CD14-positive monocyte (primary cell): ENCODE measurements at regions not wholly inside any gene's neighbourhood (a gene's known extent, or its start where the extent isn't known, plus 50 kb on each side); places are given as distances from the start of the nearest gene placed in this dataset.

Experiments
- DNase-seq, 3 donors: peaks; one replicate each; pipeline ENCODE4 v3.0.0-alpha.2; 2011 to 2022
- H2AFZ ChIP-seq: 2 replicates; pipeline ENCODE4 v1.6.0; 2012; ENCODE audit warnings: mild to moderate bottlenecking, low read depth, low read length, inconsistent platforms; ENCODE audit not compliant: insufficient read depth, poor library complexity, severe bottlenecking
- H3K27ac ChIP-seq, 2 donors: 1 replicate in 1 of 2; 2 replicates in 1 of 2; pipeline ENCODE4 v1.5.1; 2012 to 2013; ENCODE audit warnings: low read length in 2 of 2, control low read depth in 1 of 2, inconsistent platforms in 1 of 2, low read depth in 1 of 2, mild to moderate bottlenecking in 1 of 2
- H3K27me3 ChIP-seq, 2 donors: one replicate each; pipeline versions ENCODE4 v1.6.0 to v1.6.1; 2011 to 2013; ENCODE audit warnings: low read length in 2 of 2; ENCODE audit not compliant: control insufficient read depth in 2 of 2, insufficient read depth in 2 of 2
- H3K36me3 ChIP-seq, 2 donors: replicated peaks in 1 of 2; 1 replicate in 1 of 2; 2 replicates in 1 of 2; pipeline versions ENCODE4 v1.5.1 to v1.6.1; 2012 to 2013; ENCODE audit warnings: low read length in 2 of 2, control low read depth in 1 of 2, inconsistent platforms in 1 of 2, mild to moderate bottlenecking in 1 of 2; ENCODE audit not compliant: insufficient read depth in 2 of 2, control insufficient read depth in 1 of 2
- H3K4me1 ChIP-seq, 2 donors: 1 replicate in 1 of 2; 2 replicates in 1 of 2; pipeline versions ENCODE4 v1.5.1 to v1.6.1; 2012 to 2013; ENCODE audit warnings: low read length in 2 of 2, control low read depth in 1 of 2, inconsistent platforms in 1 of 2, mild to moderate bottlenecking in 1 of 2, moderate library complexity in 1 of 2; ENCODE audit not compliant: insufficient read depth in 2 of 2, control insufficient read depth in 1 of 2
- H3K4me2 ChIP-seq: replicated peaks from 2 replicates; pipeline ENCODE3; 2012; ENCODE audit warnings: low read length, moderate library complexity, mild to moderate bottlenecking; ENCODE audit not compliant: poor library complexity, severe bottlenecking; ENCODE audit errors: extremely low read depth
- H3K4me3 ChIP-seq, 3 experiments: fragments of 200-600 bp in 1 of 3; sonication (generic) in 1 of 3; replicated peaks in 1 of 3; 1 replicate in 2 of 3; 2 replicates in 1 of 3; pipeline ENCODE4 v1.5.1; 2011 to 2013; ENCODE audit warnings: low read length in 3 of 3, mild to moderate bottlenecking in 3 of 3, control low read depth in 2 of 3, low read depth in 2 of 3, inconsistent platforms in 1 of 3, moderate library complexity in 1 of 3
- H3K79me2 ChIP-seq: 2 replicates; pipeline ENCODE4 v1.6.0; 2012; ENCODE audit warnings: mild to moderate bottlenecking, control low read depth, inconsistent platforms, low read length, moderate library complexity; ENCODE audit not compliant: insufficient read depth
- H3K9ac ChIP-seq: 2 replicates; pipeline ENCODE4 v1.6.0; 2017; ENCODE audit warnings: low read length, mild to moderate bottlenecking; ENCODE audit not compliant: insufficient read depth, poor library complexity, severe bottlenecking
- H3K9me3 ChIP-seq, 2 donors: replicated peaks in 1 of 2; 1 replicate in 1 of 2; 2 replicates in 1 of 2; pipeline versions ENCODE4 v1.5.1 to v1.6.1; 2012 to 2013; ENCODE audit warnings: low read length in 2 of 2, control low read depth in 1 of 2; ENCODE audit not compliant: control insufficient read depth in 1 of 2, insufficient read depth in 1 of 2
- H4K20me1 ChIP-seq: 2 replicates; pipeline ENCODE4 v1.6.0; 2012; ENCODE audit warnings: mild to moderate bottlenecking, low read length, control low read depth, moderate library complexity; ENCODE audit not compliant: insufficient read depth
- H3K27ac Mint-ChIP-seq, 7 donors: one replicate each; pipeline ENCODE4 v1.8.0; 2020; ENCODE audit warnings: mild to moderate bottlenecking in 7 of 7, mixed read lengths in 7 of 7, moderate library complexity in 6 of 7, inconsistent platforms in 2 of 7
- H3K27me3 Mint-ChIP-seq, 3 donors: one replicate each; pipeline ENCODE4 v1.8.0; 2021 to 2022; ENCODE audit warnings: low read depth in 3 of 3, mild to moderate bottlenecking in 3 of 3, mixed read lengths in 3 of 3, moderate library complexity in 3 of 3, inconsistent platforms in 1 of 3
- H3K36me3 Mint-ChIP-seq, 2 donors: one replicate each; pipeline ENCODE4 v1.8.0; 2020; ENCODE audit warnings: mixed read lengths in 2 of 2, inconsistent platforms in 1 of 2, mild to moderate bottlenecking in 1 of 2
- H3K4me1 Mint-ChIP-seq: one replicate; pipeline ENCODE4 v1.8.0; 2020; ENCODE audit warnings: mild to moderate bottlenecking, mixed read lengths
- H3K4me3 Mint-ChIP-seq, 2 donors: one replicate each; pipeline ENCODE4 v1.8.0; 2020; ENCODE audit warnings: mild to moderate bottlenecking in 2 of 2, mixed read lengths in 2 of 2, moderate library complexity in 1 of 2
- H3K9me3 Mint-ChIP-seq, 7 donors: one replicate each; pipeline ENCODE4 v1.8.0; 2020 to 2022; ENCODE audit warnings: mixed read lengths in 7 of 7, mild to moderate bottlenecking in 6 of 7, moderate library complexity in 6 of 7, inconsistent platforms in 2 of 7
- WGBS: methylation state at CpG from one replicate; pipeline ENCODE4 v1.1.5; 2013; ENCODE audit warnings: missing lambda C conversion rate; ENCODE audit not compliant: insufficient coverage; 5-methylcytosine and 5-hydroxymethylcytosine counted together
- intact Hi-C, 2 donors: fragments of 100-400 bp; cut with micrococcal nuclease; formaldehyde crosslinking; loops; one replicate each; pipeline versions ENCODE4 v1.15.0 to v1.15.1; 2023
- TF ChIP-seq, protein P1 (sequence below): fragments of 200-600 bp; IDR thresholded peaks from one replicate; pipeline ENCODE4 v1.8.0; 2022; ENCODE audit warnings: antibody characterized with exemption, mild to moderate bottlenecking

- intact Hi-C loops, result no loop called here
Measured at GRCh38 chr3:109888026-109888425, 550.7 kb upstream of the DPPA4 start.

GRCh38 chr3:109897734-109898133, 560.4 kb upstream of the DPPA4 start:
- H3K4me1 Mint-ChIP-seq, result no peaks in the 10 kb centered on the region
- H3K36me3 Mint-ChIP-seq, result no peaks in the 10 kb centered on the region
- no peaks in the 10 kb centered on the region for H3K27me3 ChIP-seq
- no peak overlapping the region for H3K9ac ChIP-seq
- H3K27ac Mint-ChIP-seq, result no peak overlapping the region
- no peak overlapping the region for H3K4me3 Mint-ChIP-seq
- no peaks in the 10 kb centered on the region for H3K36me3 ChIP-seq
- no peak overlapping the region for H2AFZ ChIP-seq
- WGBS, result no CpG with 5 or more reads among the region's 1 CpG
- no peak overlapping the region for H3K4me2 ChIP-seq
- no peak for DNase-seq
- H3K79me2 ChIP-seq, result no peaks in the 10 kb centered on the region
- H3K4me3 ChIP-seq, result no peak overlapping the region
- no peaks in the 10 kb centered on the region for H3K9me3 ChIP-seq
- H4K20me1 ChIP-seq, result no peaks in the 10 kb centered on the region
- no peaks in the 10 kb centered on the region for H3K27me3 Mint-ChIP-seq
- intact Hi-C loops, result no loop called here
- H3K4me1 ChIP-seq, result no peaks in the 10 kb centered on the region
- peaks cover 0 to 5% (median 3%) of the 10 kb centered on the region in 7 donors for H3K9me3 Mint-ChIP-seq
- no peak overlapping the region for H3K27ac ChIP-seq
- TF ChIP-seq, protein P1, sequence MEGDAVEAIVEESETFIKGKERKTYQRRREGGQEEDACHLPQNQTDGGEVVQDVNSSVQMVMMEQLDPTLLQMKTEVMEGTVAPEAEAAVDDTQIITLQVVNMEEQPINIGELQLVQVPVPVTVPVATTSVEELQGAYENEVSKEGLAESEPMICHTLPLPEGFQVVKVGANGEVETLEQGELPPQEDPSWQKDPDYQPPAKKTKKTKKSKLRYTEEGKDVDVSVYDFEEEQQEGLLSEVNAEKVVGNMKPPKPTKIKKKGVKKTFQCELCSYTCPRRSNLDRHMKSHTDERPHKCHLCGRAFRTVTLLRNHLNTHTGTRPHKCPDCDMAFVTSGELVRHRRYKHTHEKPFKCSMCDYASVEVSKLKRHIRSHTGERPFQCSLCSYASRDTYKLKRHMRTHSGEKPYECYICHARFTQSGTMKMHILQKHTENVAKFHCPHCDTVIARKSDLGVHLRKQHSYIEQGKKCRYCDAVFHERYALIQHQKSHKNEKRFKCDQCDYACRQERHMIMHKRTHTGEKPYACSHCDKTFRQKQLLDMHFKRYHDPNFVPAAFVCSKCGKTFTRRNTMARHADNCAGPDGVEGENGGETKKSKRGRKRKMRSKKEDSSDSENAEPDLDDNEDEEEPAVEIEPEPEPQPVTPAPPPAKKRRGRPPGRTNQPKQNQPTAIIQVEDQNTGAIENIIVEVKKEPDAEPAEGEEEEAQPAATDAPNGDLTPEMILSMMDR, result no peak

More at GRCh38 chr3:109888026-109888425, 550.7 kb upstream of the DPPA4 start:
- no peak overlapping the region for H2AFZ ChIP-seq
- H3K36me3 ChIP-seq, result no peaks in the 10 kb centered on the region
- Mint-ChIP-seq H3K27me3 (no peaks in the 10 kb centered on the region), H3K36me3 (no peaks in the 10 kb centered on the region), H3K9me3 (peaks cover 0 to 8% (median 4%) of the 10 kb centered on the region in 7 donors), H3K4me1 (no peaks in the 10 kb centered on the region), H3K27ac (no peak overlapping the region), H3K4me3 (no peak overlapping the region)
- H3K9ac ChIP-seq, result no peak overlapping the region
- peaks cover 4 to 13% of the 10 kb centered on the region in 2 donors for H3K9me3 ChIP-seq
- DNase-seq, result no peak
- H4K20me1 ChIP-seq, result no peaks in the 10 kb centered on the region
- TF ChIP-seq, protein P1, result no peak
- no peak overlapping the region for H3K4me2 ChIP-seq
- H3K4me3 ChIP-seq, result no peak overlapping the region
- H3K27ac ChIP-seq, result no peak overlapping the region
- H3K79me2 ChIP-seq, result no peaks in the 10 kb centered on the region
- no peaks in the 10 kb centered on the region for H3K4me1 ChIP-seq
- no peaks in the 10 kb centered on the region for H3K27me3 ChIP-seq
